ENCODE measurements at regions not wholly inside any gene's neighbourhood (a gene's known extent, or its start where the extent isn't known, plus 50 kb on each side); places are given as distances from the start of the nearest gene placed in this dataset.

- TF ChIP-seq CTCF (IDR thresholded peaks at IDR 0.05), result no peak
- no peak for TF ChIP-seq POLR2A (IDR thresholded peaks at IDR 0.05)
These were observed 443.7 kb upstream of the CELF4 start for GRCh38 chr18:38009320-38009719.
